Panc1 (cell line): ENCODE measurements at regions not wholly inside any gene's neighbourhood (a gene's known extent, or its start where the extent isn't known, plus 50 kb on each side); places are given as distances from the start of the nearest gene placed in this dataset.

ENCODE experiments used
- ATAC-seq: fragments of 200-7000 bp; cut with Tn5 transposase; 2 replicates; pipeline ENCODE4 v1.9.1; 2020; ENCODE audit warnings: mild to moderate bottlenecking, moderate library complexity
- BruUV-seq: library from RNA; stranded (reverse); fragments of 400-500 nt; replicated peaks from 2 replicates; lab custom pipeline; 2021; lab: Mats Ljungman, UMichigan
- CTCF ChIA-PET: fragments of 300-600 bp; sonication (Branson Sonifier 250); formaldehyde crosslinking; loops from one replicate; lab custom pipeline; 2022; ENCODE audit warnings: antibody characterized with exemption; lab: Charles Lee
- POLR2A ChIA-PET: fragments of 300-600 bp; sonication (Branson Sonifier 250); formaldehyde crosslinking; loops from one replicate; lab custom pipeline; 2022; ENCODE audit warnings: antibody characterized with exemption; lab: Charles Lee
- DNase-seq: peaks from one replicate; pipeline ENCODE4 v3.0.0-alpha.2; 2010; ENCODE audit warnings: low read depth, low spot score
- H3K27ac ChIP-seq: 2 replicates; pipeline ENCODE4 v1.5.1; 2011; ENCODE audit warnings: mild to moderate bottlenecking, low read length, inconsistent platforms
- H3K27me3 ChIP-seq: fragments of 200-500 bp; sonication (Bioruptor generic); 2 replicates; pipeline ENCODE4 v1.6.0; 2014; ENCODE audit warnings: low read length, inconsistent platforms; ENCODE audit not compliant: control insufficient read depth, insufficient read depth
- H3K36me3 ChIP-seq: fragments of 200-500 bp; sonication (Bioruptor generic); 2 replicates; pipeline ENCODE4 v1.5.1; 2014; ENCODE audit warnings: inconsistent platforms, mild to moderate bottlenecking, low read length, moderate library complexity; ENCODE audit not compliant: control insufficient read depth, insufficient read depth
- H3K4me1 ChIP-seq: 2 replicates; pipeline ENCODE4 v1.5.1; 2011; ENCODE audit warnings: inconsistent platforms, mild to moderate bottlenecking, low read length, moderate library complexity; ENCODE audit not compliant: control insufficient read depth, insufficient read depth
- H3K4me3 ChIP-seq, 2 experiments: 2 replicates each; pipeline ENCODE4 v1.5.1; 2011 to 2012; ENCODE audit warnings: low read depth in 2 of 2, low read length in 2 of 2, mild to moderate bottlenecking in 2 of 2, inconsistent platforms in 1 of 2, moderate library complexity in 1 of 2
- H3K9me3 ChIP-seq: fragments of 200-500 bp; sonication (Bioruptor generic); 2 replicates; pipeline ENCODE4 v1.5.1; 2014; ENCODE audit warnings: low read depth, mild to moderate bottlenecking, inconsistent platforms, low read length, moderate library complexity; ENCODE audit not compliant: control insufficient read depth, insufficient read depth
- POLR2AphosphoS5 ChIP-seq: IDR thresholded peaks from 2 replicates; pipeline ENCODE4 v1.6.1; 2012; ENCODE audit warnings: mild to moderate bottlenecking, low read depth, low read length, moderate library complexity
- SIN3A ChIP-seq: IDR thresholded peaks from 2 replicates; pipeline ENCODE4 v1.6.1; 2012; ENCODE audit warnings: low read depth, mild to moderate bottlenecking, low read length, moderate library complexity, borderline replicate concordance; ENCODE audit not compliant: insufficient read depth
- TCF7L2 ChIP-seq: IDR thresholded peaks from 2 replicates; pipeline ENCODE4 v1.6.1; 2011; ENCODE audit warnings: mild to moderate bottlenecking, low read depth, low read length, inconsistent platforms
- in situ Hi-C: cut with HindIII; loops from 2 replicates; pipeline ENCODE4 v1.10.0; 2016; ENCODE audit warnings: low sequenced_read_pairs, low pct_unique_long_range_greater_than_20kb
- intact Hi-C: fragments of 100-400 bp; cut with micrococcal nuclease; formaldehyde crosslinking; loops from one replicate; pipeline ENCODE4 v1.10.0; 2022; ENCODE audit not compliant: unreplicated experiment
- TF ChIP-seq, protein P1 (sequence below), 2 experiments: IDR thresholded peaks; 2 replicates each; pipeline ENCODE4 v1.6.1; 2011 to 2012; ENCODE audit warnings: low read depth in 2 of 2, control low read depth in 1 of 2, low read length in 1 of 2, mild to moderate bottlenecking in 1 of 2, moderate library complexity in 1 of 2; ENCODE audit not compliant: insufficient read depth in 1 of 2
- TF ChIP-seq, protein P2 (sequence below): fragments of 450-650 bp; IDR thresholded peaks from 2 replicates; pipeline ENCODE4 v1.5.1; 2017; ENCODE audit warnings: mild to moderate bottlenecking

DNA sequence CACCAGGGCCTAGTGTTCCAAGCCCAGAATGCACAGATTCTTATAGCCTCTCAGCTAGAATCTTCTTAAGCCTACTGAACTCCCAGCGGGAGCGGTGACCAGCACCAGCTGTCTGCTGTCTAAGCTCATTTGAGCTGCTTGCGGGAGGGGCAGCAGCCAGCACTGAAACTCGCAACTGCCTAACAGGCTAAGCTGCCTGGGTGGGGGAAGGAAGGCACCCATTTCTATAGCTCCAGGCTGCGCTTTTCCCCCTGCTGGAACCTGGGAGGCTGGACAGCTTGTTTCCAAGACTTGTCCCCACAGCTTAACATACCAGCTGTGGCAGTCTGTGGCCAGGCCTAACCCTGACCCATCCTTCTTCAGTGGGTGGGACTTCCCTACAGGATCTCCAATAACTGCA is 512.9 kb downstream of the EFNA5 start:
- DNase-seq (no peak), ATAC-seq (no peak)
- in situ Hi-C loops (no loop called here), intact Hi-C loops (no loop called here)
- Histone ChIP-seq H3K4me1 (no peaks in the 10 kb centered on the region), H3K36me3 (no peaks in the 10 kb centered on the region), H3K27ac (no peak overlapping the region), H3K4me3 (no peak overlapping the region), H3K9me3 (no peaks in the 10 kb centered on the region), H3K27me3 (no peaks in the 10 kb centered on the region)
- TF ChIP-seq SIN3A: no peak
- TF ChIP-seq, protein P1, sequence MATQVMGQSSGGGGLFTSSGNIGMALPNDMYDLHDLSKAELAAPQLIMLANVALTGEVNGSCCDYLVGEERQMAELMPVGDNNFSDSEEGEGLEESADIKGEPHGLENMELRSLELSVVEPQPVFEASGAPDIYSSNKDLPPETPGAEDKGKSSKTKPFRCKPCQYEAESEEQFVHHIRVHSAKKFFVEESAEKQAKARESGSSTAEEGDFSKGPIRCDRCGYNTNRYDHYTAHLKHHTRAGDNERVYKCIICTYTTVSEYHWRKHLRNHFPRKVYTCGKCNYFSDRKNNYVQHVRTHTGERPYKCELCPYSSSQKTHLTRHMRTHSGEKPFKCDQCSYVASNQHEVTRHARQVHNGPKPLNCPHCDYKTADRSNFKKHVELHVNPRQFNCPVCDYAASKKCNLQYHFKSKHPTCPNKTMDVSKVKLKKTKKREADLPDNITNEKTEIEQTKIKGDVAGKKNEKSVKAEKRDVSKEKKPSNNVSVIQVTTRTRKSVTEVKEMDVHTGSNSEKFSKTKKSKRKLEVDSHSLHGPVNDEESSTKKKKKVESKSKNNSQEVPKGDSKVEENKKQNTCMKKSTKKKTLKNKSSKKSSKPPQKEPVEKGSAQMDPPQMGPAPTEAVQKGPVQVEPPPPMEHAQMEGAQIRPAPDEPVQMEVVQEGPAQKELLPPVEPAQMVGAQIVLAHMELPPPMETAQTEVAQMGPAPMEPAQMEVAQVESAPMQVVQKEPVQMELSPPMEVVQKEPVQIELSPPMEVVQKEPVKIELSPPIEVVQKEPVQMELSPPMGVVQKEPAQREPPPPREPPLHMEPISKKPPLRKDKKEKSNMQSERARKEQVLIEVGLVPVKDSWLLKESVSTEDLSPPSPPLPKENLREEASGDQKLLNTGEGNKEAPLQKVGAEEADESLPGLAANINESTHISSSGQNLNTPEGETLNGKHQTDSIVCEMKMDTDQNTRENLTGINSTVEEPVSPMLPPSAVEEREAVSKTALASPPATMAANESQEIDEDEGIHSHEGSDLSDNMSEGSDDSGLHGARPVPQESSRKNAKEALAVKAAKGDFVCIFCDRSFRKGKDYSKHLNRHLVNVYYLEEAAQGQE (IDR thresholded peaks at IDR 0.05; ENCODE audit: insufficient read depth in 1 of 2, low read depth in 2 of 2, low read length in 1 of 2): no peak
- TF ChIP-seq, protein P2, sequence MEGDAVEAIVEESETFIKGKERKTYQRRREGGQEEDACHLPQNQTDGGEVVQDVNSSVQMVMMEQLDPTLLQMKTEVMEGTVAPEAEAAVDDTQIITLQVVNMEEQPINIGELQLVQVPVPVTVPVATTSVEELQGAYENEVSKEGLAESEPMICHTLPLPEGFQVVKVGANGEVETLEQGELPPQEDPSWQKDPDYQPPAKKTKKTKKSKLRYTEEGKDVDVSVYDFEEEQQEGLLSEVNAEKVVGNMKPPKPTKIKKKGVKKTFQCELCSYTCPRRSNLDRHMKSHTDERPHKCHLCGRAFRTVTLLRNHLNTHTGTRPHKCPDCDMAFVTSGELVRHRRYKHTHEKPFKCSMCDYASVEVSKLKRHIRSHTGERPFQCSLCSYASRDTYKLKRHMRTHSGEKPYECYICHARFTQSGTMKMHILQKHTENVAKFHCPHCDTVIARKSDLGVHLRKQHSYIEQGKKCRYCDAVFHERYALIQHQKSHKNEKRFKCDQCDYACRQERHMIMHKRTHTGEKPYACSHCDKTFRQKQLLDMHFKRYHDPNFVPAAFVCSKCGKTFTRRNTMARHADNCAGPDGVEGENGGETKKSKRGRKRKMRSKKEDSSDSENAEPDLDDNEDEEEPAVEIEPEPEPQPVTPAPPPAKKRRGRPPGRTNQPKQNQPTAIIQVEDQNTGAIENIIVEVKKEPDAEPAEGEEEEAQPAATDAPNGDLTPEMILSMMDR: no peak
- TF ChIP-seq POLR2AphosphoS5: no peak
- no peak for TF ChIP-seq TCF7L2
- POLR2A ChIA-PET: no interaction called here
- no TSS peak for BruUV-seq
- CTCF ChIA-PET: interaction anchor here (0.7 kb wide), 1 partner anchor 88 kb away, joined by 3 read pairs; no protein-coding TSS in a partner anchor

DNA sequence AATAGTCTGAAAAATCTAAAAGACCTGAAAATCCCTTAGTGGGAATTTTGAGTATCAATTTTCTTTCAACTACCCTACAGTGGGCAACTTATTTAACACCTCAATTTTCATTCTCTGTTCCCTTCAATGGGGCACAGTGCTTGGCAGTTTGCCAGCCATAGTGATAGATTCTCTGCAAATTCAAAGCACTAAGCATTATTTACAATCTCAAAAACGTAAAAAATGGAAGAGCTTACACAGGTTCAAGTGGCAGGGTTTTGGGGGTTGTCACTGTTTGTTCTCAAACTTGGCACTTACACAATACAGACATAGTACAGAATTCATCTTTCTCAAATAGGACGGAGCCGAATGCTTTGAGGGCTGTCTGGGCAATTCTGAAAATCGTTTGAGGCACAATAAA is 515.0 kb downstream of the EFNA5 start:
- no peaks in the 10 kb centered on the region for H3K4me1 ChIP-seq
- H3K36me3 ChIP-seq: no peaks in the 10 kb centered on the region
- TF ChIP-seq, protein P1 (IDR thresholded peaks at IDR 0.05; ENCODE audit: insufficient read depth in 1 of 2, low read depth in 2 of 2, low read length in 1 of 2): no peak
- TF ChIP-seq, protein P2: no peak
- TF ChIP-seq SIN3A: no peak
- TF ChIP-seq POLR2AphosphoS5: no peak
- TF ChIP-seq TCF7L2: no peak
- ATAC-seq (no peak), DNase-seq (no peak)
- no peaks in the 10 kb centered on the region for H3K9me3 ChIP-seq
- H3K4me3 ChIP-seq: no peak overlapping the region
- ChIA-PET CTCF (no interaction called here), POLR2A (no interaction called here)
- in situ Hi-C loops: no loop called here
- H3K27me3 ChIP-seq: no peaks in the 10 kb centered on the region
- BruUV-seq: no TSS peak
- intact Hi-C loops: no loop called here
- no peak overlapping the region for H3K27ac ChIP-seq
